IPS DF 4.7 (cell line): ENCODE measurements at regions not wholly inside any gene's neighbourhood (a gene's known extent, or its start where the extent isn't known, plus 50 kb on each side); places are given as distances from the start of the nearest gene placed in this dataset.

Source experiments
- DNase-seq: peaks from one replicate; pipeline ENCODE4 v3.0.0-alpha.2; 2013; ENCODE audit warnings: low spot score; ENCODE audit errors: extremely low read depth

DNA sequence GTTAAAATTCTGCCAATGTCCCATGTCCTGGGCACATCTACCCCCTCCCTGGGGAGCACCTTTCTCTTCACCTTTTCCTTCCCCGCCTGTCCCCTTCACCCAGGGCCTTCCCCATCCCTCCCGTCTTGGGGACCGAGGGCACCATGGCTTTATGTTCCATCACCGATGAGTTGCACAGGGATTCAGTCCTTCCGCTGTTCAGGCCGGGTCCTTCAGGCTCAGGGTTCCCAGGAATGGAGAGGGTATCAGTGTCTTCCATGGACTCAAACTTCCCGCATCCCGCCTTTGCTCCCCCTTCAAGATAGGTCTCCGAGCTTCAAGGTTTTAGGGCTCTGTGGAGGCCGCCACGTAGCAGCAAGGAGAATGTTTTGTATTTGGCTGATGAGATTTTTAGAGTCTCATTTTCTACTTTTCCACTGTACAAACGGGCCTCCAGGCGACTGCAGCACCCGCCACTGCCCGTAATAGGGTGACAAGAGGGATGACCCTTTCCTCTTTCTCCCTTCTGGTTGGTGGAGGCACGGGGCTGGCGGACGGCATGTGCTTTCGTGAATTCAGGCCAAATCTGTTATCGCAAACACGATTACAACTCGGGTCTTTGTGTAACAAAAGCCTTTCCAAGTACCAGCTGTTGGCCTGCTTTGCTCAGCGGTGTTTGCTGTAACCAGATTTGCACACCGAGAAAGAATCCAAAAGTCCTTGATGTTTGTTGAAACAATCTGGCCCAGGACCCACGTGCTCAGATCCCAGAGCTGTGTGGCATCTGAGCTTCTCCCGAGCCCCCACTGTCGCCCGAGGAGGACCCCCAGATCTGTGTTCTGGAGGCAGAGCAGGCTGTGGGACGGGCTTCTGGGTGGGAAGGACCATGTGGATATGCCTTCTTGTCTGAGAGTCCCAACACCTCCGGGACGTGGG, 236.3 kb downstream of the SEC14L1 start:
- DNase-seq = no peak

GRCh38 chr17:77377710-77378235, 237.0 kb downstream of the SEC14L1 start:
- no peak for DNase-seq

GRCh38 chr17:77378318-77379064, 237.7 kb downstream of the SEC14L1 start:
- DNase-seq = no peak

DNA sequence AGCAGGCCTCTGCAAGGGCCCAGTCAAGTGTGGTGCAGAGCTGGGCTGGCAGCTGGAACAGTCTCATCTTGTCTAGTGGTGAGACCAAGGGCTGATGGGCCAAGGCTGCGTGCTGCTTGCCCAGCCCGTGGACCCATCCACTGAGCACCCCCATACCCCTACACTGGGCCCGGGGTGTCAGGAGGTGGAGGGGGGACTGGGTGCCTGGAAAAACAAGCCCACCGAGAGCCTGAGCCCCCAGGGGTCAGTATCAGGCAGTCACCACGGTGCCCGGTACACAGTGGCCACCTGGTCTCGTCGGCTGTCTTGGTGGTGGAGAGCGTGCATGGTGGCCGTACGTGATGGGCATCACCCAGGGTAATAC, 238.3 kb downstream of the SEC14L1 start:
- DNase-seq = no peak

GRCh38 chr17:77379832-77380231, 239.1 kb downstream of the SEC14L1 start:
- DNase-seq = no peak

DNA sequence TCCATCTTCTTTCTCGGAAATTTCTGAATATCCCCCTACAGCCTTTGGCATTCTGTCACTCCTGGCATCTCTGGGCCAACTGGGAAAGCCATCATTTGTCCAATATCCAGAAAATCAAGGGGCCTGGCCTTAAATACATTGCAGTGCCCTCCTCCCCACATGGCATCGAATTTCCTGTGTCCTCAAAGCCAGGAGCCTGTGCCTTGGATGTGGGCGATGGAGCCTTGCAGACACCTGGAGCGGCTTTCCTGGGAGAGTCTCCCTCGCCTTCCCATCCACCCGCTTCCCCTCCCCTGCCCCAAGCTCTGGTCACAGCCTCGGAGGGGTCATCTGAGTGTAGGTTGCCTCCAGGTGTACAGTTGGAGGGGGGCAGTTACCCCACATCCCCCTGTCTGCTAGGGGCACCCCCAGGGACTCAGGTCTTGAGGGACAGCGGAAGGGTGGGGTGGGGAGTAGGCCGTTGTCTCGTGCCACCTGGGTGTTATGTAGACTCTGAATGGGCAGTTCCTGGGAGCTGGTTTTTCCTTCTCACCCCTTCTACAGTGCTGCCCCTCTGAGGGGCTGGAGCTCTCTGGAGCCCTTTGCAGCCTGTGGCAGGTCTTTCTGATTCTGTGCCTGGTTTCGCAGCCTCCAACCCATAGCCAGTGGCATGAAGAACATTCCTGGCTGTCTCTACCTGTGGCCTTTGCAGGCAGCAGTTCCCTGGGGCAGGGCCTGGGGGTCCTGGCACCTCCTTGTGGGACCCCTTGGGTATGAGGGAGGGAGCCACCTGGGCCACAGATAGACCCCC, 239.8 kb downstream of the SEC14L1 start:
- no peak for DNase-seq

GRCh38 chr17:77381185-77381700, 240.5 kb downstream of the SEC14L1 start:
- no peak for DNase-seq

- DNase-seq = no peak
These were observed 241.0 kb downstream of the SEC14L1 start for GRCh38 chr17:77381731-77382130.

DNA sequence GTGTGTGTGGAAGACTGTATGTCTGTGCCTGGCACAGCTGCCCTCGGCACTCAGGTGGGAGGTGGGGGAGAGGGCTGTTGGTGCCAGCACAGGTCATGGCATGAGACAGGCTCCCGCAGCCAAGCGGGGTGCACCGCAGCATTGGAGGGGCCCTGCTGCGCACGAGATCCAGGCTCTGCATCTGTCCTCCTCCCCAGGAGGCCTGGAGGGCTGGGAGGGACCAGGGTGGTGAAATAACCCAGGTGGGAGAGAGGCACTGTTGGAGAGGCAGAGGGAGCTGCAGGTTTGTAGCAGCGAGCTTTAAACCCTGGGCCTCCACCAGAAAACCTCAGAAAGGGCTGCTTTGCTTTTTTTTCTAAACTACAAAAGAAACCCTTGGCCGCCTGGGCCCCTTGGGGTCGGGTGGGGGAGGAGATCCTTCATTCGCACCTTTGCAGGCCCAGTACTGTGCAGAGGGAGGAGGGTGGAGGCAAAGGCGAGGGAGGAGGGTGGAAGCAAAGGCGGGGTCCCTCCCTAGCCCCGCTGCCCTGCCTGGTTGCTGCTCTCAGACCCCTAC, 241.7 kb downstream of the SEC14L1 start:
- no peak for DNase-seq

- DNase-seq = no peak
These were observed 242.3 kb downstream of the SEC14L1 start for GRCh38 chr17:77382966-77383612.

GRCh38 chr17:77383613-77384608, 243.1 kb downstream of the SEC14L1 start:
- no peak for DNase-seq

- DNase-seq = no peak
These were observed 245.2 kb downstream of the SEC14L1 start for GRCh38 chr17:77385750-77386501.

- no peak for DNase-seq
These were observed 245.9 kb downstream of the SEC14L1 start for GRCh38 chr17:77386502-77387192.

GRCh38 chr17:77387891-77388290, 247.1 kb downstream of the SEC14L1 start:
- no peak for DNase-seq

GRCh38 chr17:77388384-77389306, 247.9 kb downstream of the SEC14L1 start:
- no peak for DNase-seq

- no peak for DNase-seq
These were observed 250.1 kb downstream of the SEC14L1 start for GRCh38 chr17:77390870-77391269.
